H9 (cell line): ENCODE measurements at regions not wholly inside any gene's neighbourhood (a gene's known extent, or its start where the extent isn't known, plus 50 kb on each side); places are given as distances from the start of the nearest gene placed in this dataset.

ENCODE experiments used
- DNase-seq: peaks from one replicate; pipeline ENCODE4 v3.0.0-alpha.2; 2017
- H2AFZ ChIP-seq: one replicate; pipeline ENCODE4 v1.6.1; 2013; ENCODE audit warnings: mild to moderate bottlenecking, low read length, control low read depth, moderate library complexity
- H2AK5ac ChIP-seq: 2 replicates; pipeline ENCODE4 v1.6.1; 2013; ENCODE audit warnings: low read length, control low read depth, mixed read lengths; ENCODE audit not compliant: insufficient read length
- H2BK120ac ChIP-seq: one replicate; pipeline ENCODE4 v1.6.1; 2013; ENCODE audit warnings: low read depth, mild to moderate bottlenecking, low read length, control low read depth, inconsistent platforms; ENCODE audit not compliant: poor library complexity, severe bottlenecking
- H2BK12ac ChIP-seq: 2 replicates; pipeline ENCODE4 v1.6.1; 2013; ENCODE audit warnings: low read length, control low read depth, mixed read lengths, low read depth; ENCODE audit not compliant: insufficient read length
- H2BK15ac ChIP-seq: 2 replicates; pipeline ENCODE4 v1.6.1; 2013; ENCODE audit warnings: low read depth, low read length, control low read depth
- H2BK20ac ChIP-seq: one replicate; pipeline ENCODE4 v1.6.1; 2013; ENCODE audit warnings: low read depth, mild to moderate bottlenecking, low read length, control low read depth, inconsistent platforms; ENCODE audit not compliant: poor library complexity, severe bottlenecking
- H2BK5ac ChIP-seq: 2 replicates; pipeline ENCODE4 v1.6.1; 2013; ENCODE audit warnings: low read length, control low read depth, mixed read lengths; ENCODE audit not compliant: insufficient read length
- H3K14ac ChIP-seq: 2 replicates; pipeline ENCODE4 v1.6.1; 2013; ENCODE audit warnings: low read length, control low read depth; ENCODE audit not compliant: insufficient read depth
- H3K18ac ChIP-seq: 2 replicates; pipeline ENCODE4 v1.6.1; 2013; ENCODE audit warnings: low read depth, mild to moderate bottlenecking, mixed read lengths, low read length, control low read depth; ENCODE audit not compliant: insufficient read length
- H3K23ac ChIP-seq: 2 replicates; pipeline ENCODE4 v1.6.1; 2013; ENCODE audit warnings: low read length, control low read depth, mixed read lengths, low read depth; ENCODE audit not compliant: insufficient read length
- H3K23me2 ChIP-seq: 2 replicates; pipeline ENCODE4 v1.6.1; 2013; ENCODE audit warnings: low read depth, mild to moderate bottlenecking, mixed read lengths, low read length, control low read depth; ENCODE audit not compliant: insufficient read length, poor library complexity, severe bottlenecking
- H3K27ac ChIP-seq: 2 replicates; pipeline ENCODE4 v1.5.1; 2013; ENCODE audit warnings: low read length, control low read depth, mixed read lengths, low read depth; ENCODE audit not compliant: insufficient read length
- H3K27me3 ChIP-seq: 2 replicates; pipeline ENCODE4 v1.6.1; 2013; ENCODE audit warnings: low read length, control low read depth, inconsistent platforms; ENCODE audit not compliant: insufficient read depth
- H3K4ac ChIP-seq: 2 replicates; pipeline ENCODE4 v1.6.1; 2013; ENCODE audit warnings: low read depth, mild to moderate bottlenecking, control low read depth, inconsistent platforms, low read length, moderate library complexity
- H3K4me1 ChIP-seq: 2 replicates; pipeline ENCODE4 v1.6.1; 2013; ENCODE audit warnings: low read length, control low read depth, inconsistent platforms; ENCODE audit not compliant: insufficient read depth
- H3K4me2 ChIP-seq: 2 replicates; pipeline ENCODE4 v1.6.1; 2013; ENCODE audit warnings: low read length, control low read depth, mixed read lengths; ENCODE audit not compliant: insufficient read length, insufficient read depth
- H3K56ac ChIP-seq: 2 replicates; pipeline ENCODE4 v1.6.1; 2013; ENCODE audit warnings: low read depth, mild to moderate bottlenecking, mixed read lengths, low read length, control low read depth; ENCODE audit not compliant: insufficient read length
- H3K79me1 ChIP-seq: 2 replicates; pipeline ENCODE4 v1.6.1; 2013; ENCODE audit warnings: low read depth, mild to moderate bottlenecking, moderate library complexity, low read length, control low read depth, inconsistent platforms; ENCODE audit not compliant: insufficient read depth, poor library complexity, severe bottlenecking
- H3K79me2 ChIP-seq: 2 replicates; pipeline ENCODE4 v1.6.1; 2013; ENCODE audit warnings: low read length, control low read depth, inconsistent platforms; ENCODE audit not compliant: insufficient read depth
- H3K9ac ChIP-seq: 2 replicates; pipeline ENCODE4 v1.6.1; 2013; ENCODE audit warnings: low read length, control low read depth, mixed read lengths; ENCODE audit not compliant: insufficient read length; ENCODE audit errors: extremely low read depth
- H3K9me3 ChIP-seq: one replicate; pipeline ENCODE4 v1.6.1; 2013; ENCODE audit warnings: low read depth, low read length, inconsistent platforms; ENCODE audit not compliant: control insufficient read depth
- H3T11ph ChIP-seq: one replicate; pipeline ENCODE4 v1.6.1; 2013; ENCODE audit warnings: mild to moderate bottlenecking, low read length, control low read depth, inconsistent platforms
- H4K20me1 ChIP-seq: one replicate; pipeline ENCODE4 v1.6.1; 2013; ENCODE audit not compliant: control insufficient read depth, insufficient read length, insufficient read depth
- H4K5ac ChIP-seq: 2 replicates; pipeline ENCODE4 v1.6.1; 2013; ENCODE audit warnings: low read depth, mild to moderate bottlenecking, mixed read lengths, low read length, control low read depth; ENCODE audit not compliant: insufficient read length
- H4K8ac ChIP-seq: replicated peaks from 2 replicates; pipeline ENCODE4 v1.6.1; 2013; ENCODE audit warnings: low read length, control low read depth, mixed read lengths, low read depth; ENCODE audit not compliant: insufficient read length
- H4K91ac ChIP-seq: 2 replicates; pipeline ENCODE4 v1.6.1; 2013; ENCODE audit warnings: low read depth, mild to moderate bottlenecking, moderate library complexity, mixed read lengths, low read length, control low read depth; ENCODE audit not compliant: insufficient read length
- H3K27ac Mint-ChIP-seq, 3 experiments: 2 replicates in 2 of 3; 3 replicates in 1 of 3; pipeline ENCODE4 v1.8.0; 2020 to 2021; ENCODE audit warnings: mixed read lengths in 3 of 3, mild to moderate bottlenecking in 1 of 3, moderate library complexity in 1 of 3
- H3K27me3 Mint-ChIP-seq: 2 replicates; pipeline ENCODE4 v1.8.0; 2021; ENCODE audit warnings: low read depth, mild to moderate bottlenecking, moderate library complexity, mixed read lengths
- H3K36me3 Mint-ChIP-seq, 3 experiments: 2 replicates in 2 of 3; 3 replicates in 1 of 3; pipeline ENCODE4 v1.8.0; 2020 to 2021; ENCODE audit warnings: low read depth in 3 of 3, mixed read lengths in 3 of 3; ENCODE audit not compliant: insufficient read depth in 1 of 3
- H3K4me1 Mint-ChIP-seq, 2 experiments: 2 replicates each; pipeline ENCODE4 v1.8.0; 2020; ENCODE audit warnings: mixed read lengths in 2 of 2
- H3K4me3 Mint-ChIP-seq, 2 experiments: 2 replicates in 1 of 2; 3 replicates in 1 of 2; pipeline ENCODE4 v1.8.0; 2020 to 2021; ENCODE audit warnings: mild to moderate bottlenecking in 2 of 2, mixed read lengths in 2 of 2, moderate library complexity in 1 of 2
- H3K9me3 Mint-ChIP-seq, 2 experiments: 2 replicates in 1 of 2; 3 replicates in 1 of 2; pipeline ENCODE4 v1.8.0; 2020; ENCODE audit warnings: mild to moderate bottlenecking in 2 of 2, mixed read lengths in 2 of 2, moderate library complexity in 1 of 2
- CTCF ChIP-seq: fragments of 200-600 bp; sonication (generic); conservative IDR thresholded peaks from 3 replicates; pipeline ENCODE4 v1.8.0; 2021; ENCODE audit warnings: antibody characterized with exemption, mild to moderate bottlenecking
- WGBS: extraction: QIAGEN DNeasy Blood & Tissue Kit; methylation state at CpG from one replicate; pipeline ENCODE4 v1.1.7; 2013; ENCODE audit warnings: missing lambda C conversion rate, low lambda C conversion rate, mixed read lengths; ENCODE audit not compliant: insufficient read length; ENCODE audit errors: extremely low coverage; 5-methylcytosine and 5-hydroxymethylcytosine counted together

GRCh38 chr3:76820481-76820880, 219.4 kb upstream of the ROBO2 start:
- H2BK15ac ChIP-seq: no peak overlapping the region
- peaks cover 6% of the 10 kb centered on the region; the same call in 1 of the 2 replicates for H3K4me1 ChIP-seq
- Mint-ChIP-seq H3K9me3 (no peaks in the 10 kb centered on the region), H3K36me3 (no peaks in the 10 kb centered on the region), H3K4me3 (no peak overlapping the region), H3K27ac (no peak overlapping the region), H3K27me3 (no peaks in the 10 kb centered on the region), H3K4me1 (peaks cover 2 to 3% of the 10 kb centered on the region in 2 experiments)
- H2AFZ ChIP-seq: no peak overlapping the region
- H3K79me1 ChIP-seq: no peaks in the 10 kb centered on the region
- no peak overlapping the region for H3K18ac ChIP-seq
- H3K27ac ChIP-seq: no peak overlapping the region
- no peaks in the 10 kb centered on the region for H4K20me1 ChIP-seq
- no CpG with 5 or more reads among the region's 1 CpG for WGBS
- H3K4ac ChIP-seq: no peak overlapping the region
- no peak overlapping the region for H3K9ac ChIP-seq
- DNase-seq: no peak
- H3K9me3 ChIP-seq: no peaks in the 10 kb centered on the region
- H4K91ac ChIP-seq: no peak overlapping the region
- no peaks in the 10 kb centered on the region for H3K27me3 ChIP-seq
- no peak overlapping the region for H4K8ac ChIP-seq
- no peak overlapping the region for H3T11ph ChIP-seq
- H3K14ac ChIP-seq: no peak overlapping the region
- no peak overlapping the region for H2BK5ac ChIP-seq
- no peak overlapping the region for H2BK20ac ChIP-seq
- no peak overlapping the region for H2BK120ac ChIP-seq
- H3K56ac ChIP-seq: no peak overlapping the region
- no peak overlapping the region for H2AK5ac ChIP-seq
- H2BK12ac ChIP-seq: no peak overlapping the region
- H3K23me2 ChIP-seq: no peaks in the 10 kb centered on the region
- H3K4me2 ChIP-seq: no peak overlapping the region
- TF ChIP-seq CTCF: no peak
- H3K79me2 ChIP-seq: no peaks in the 10 kb centered on the region
- no peak overlapping the region for H4K5ac ChIP-seq
- H3K23ac ChIP-seq: no peak overlapping the region
